B cell (primary cell): ENCODE measurements at regions not wholly inside any gene's neighbourhood (a gene's known extent, or its start where the extent isn't known, plus 50 kb on each side); places are given as distances from the start of the nearest gene placed in this dataset.

Experiments
- ATAC-seq: fragments of 200-7000 bp; cut with Tn5 transposase; one replicate; pipeline ENCODE4 v1.10.0; 2021; ENCODE audit warnings: low read depth, mild to moderate bottlenecking, moderate number of reproducible peaks, moderate library complexity
- CTCF ChIA-PET: fragments of 350-600 bp; sonication (Branson Sonifier 250); formaldehyde crosslinking; loops from one replicate; lab custom pipeline; 2021; ENCODE audit warnings: antibody characterized with exemption, inconsistent platforms; lab: Charles Lee
- POLR2A ChIA-PET: fragments of 350-600 bp; sonication (Branson Sonifier 250); formaldehyde crosslinking; loops from one replicate; lab custom pipeline; 2021; ENCODE audit warnings: antibody characterized with exemption; lab: Charles Lee
- DNase-seq: peaks from one replicate; pipeline ENCODE4 v3.0.0; 2013
- H2AFZ ChIP-seq: 2 replicates; pipeline ENCODE4 v1.6.1; 2012; ENCODE audit warnings: mild to moderate bottlenecking, low read depth, low read length; ENCODE audit not compliant: insufficient read depth, poor library complexity, severe bottlenecking
- H3K27ac ChIP-seq, 2 donors: 1 replicate in 1 of 2; 2 replicates in 1 of 2; pipeline ENCODE4 v1.5.1; 2012 to 2013; ENCODE audit warnings: low read length in 2 of 2, mild to moderate bottlenecking in 2 of 2, moderate library complexity in 1 of 2
- H3K27me3 ChIP-seq, 4 experiments: fragments of 200-600 bp in 1 of 4; sonication (generic) in 1 of 4; replicated peaks in 1 of 4; 1 replicate in 2 of 4; 2 replicates in 2 of 4; pipeline versions ENCODE4 v1.6.1 to v1.7.0; 2013 to 2016; ENCODE audit warnings: low read length in 3 of 4, mild to moderate bottlenecking in 2 of 4, mixed read lengths in 1 of 4, moderate library complexity in 1 of 4; ENCODE audit not compliant: insufficient read depth in 4 of 4, control insufficient read depth in 3 of 4; ENCODE audit errors: control extremely low read depth in 1 of 4
- H3K36me3 ChIP-seq, 2 experiments: replicated peaks in 1 of 2; 1 replicate in 1 of 2; 2 replicates in 1 of 2; pipeline versions ENCODE4 v1.6.1 to v1.7.1; 2013; ENCODE audit warnings: low read length in 1 of 2; ENCODE audit not compliant: insufficient read depth in 2 of 2, control insufficient read depth in 1 of 2; ENCODE audit errors: control extremely low read depth in 1 of 2, extremely low read depth in 1 of 2
- H3K4me1 ChIP-seq, 2 donors: fragments of 200-600 bp in 1 of 2; sonication (generic) in 1 of 2; 1 replicate in 1 of 2; 2 replicates in 1 of 2; pipeline versions ENCODE4 v1.5.1 to v1.6.1; 2013 to 2017; ENCODE audit warnings: low read length in 2 of 2; ENCODE audit not compliant: control insufficient read depth in 2 of 2, insufficient read depth in 2 of 2
- H3K4me2 ChIP-seq: replicated peaks from 2 replicates; pipeline ENCODE3; 2012; ENCODE audit warnings: mild to moderate bottlenecking, low read depth, low read length; ENCODE audit not compliant: poor library complexity, severe bottlenecking
- H3K4me3 ChIP-seq, 5 experiments: fragments of 200-600 bp in 1 of 5; sonication (generic) in 1 of 5; 1 replicate in 3 of 5; 2 replicates in 2 of 5; pipeline versions ENCODE4 v1.5.1 to v1.7.0; 2011 to 2016; ENCODE audit warnings: low read length in 4 of 5, mild to moderate bottlenecking in 4 of 5, low read depth in 2 of 5, control low read depth in 1 of 5, moderate library complexity in 1 of 5; ENCODE audit not compliant: insufficient read depth in 1 of 5; ENCODE audit errors: control extremely low read depth in 1 of 5, extremely low read depth in 1 of 5
- H3K79me2 ChIP-seq: fragments of 200-600 bp; sonication (generic); one replicate; pipeline ENCODE4 v1.6.0; 2016; ENCODE audit warnings: low read length; ENCODE audit not compliant: control insufficient read depth, insufficient read depth
- H3K9ac ChIP-seq: fragments of 200-600 bp; sonication (generic); 2 replicates; pipeline ENCODE4 v1.6.1; 2017; ENCODE audit warnings: mild to moderate bottlenecking, low read length, moderate library complexity
- H3K9me3 ChIP-seq, 3 donors: one replicate each; pipeline versions ENCODE4 v1.6.1 to v1.7.1; 2013; ENCODE audit warnings: low read length in 2 of 3; ENCODE audit not compliant: control insufficient read depth in 2 of 3, insufficient read depth in 1 of 3; ENCODE audit errors: control extremely low read depth in 1 of 3
- H4K20me1 ChIP-seq: 2 replicates; pipeline ENCODE4 v1.6.0; 2012; ENCODE audit warnings: mild to moderate bottlenecking, low read length; ENCODE audit not compliant: insufficient read depth, control insufficient read depth, poor library complexity, severe bottlenecking
- H3K27ac Mint-ChIP-seq: one replicate; pipeline ENCODE4 v1.8.0; 2021; ENCODE audit warnings: mixed read lengths
- H3K27me3 Mint-ChIP-seq: one replicate; pipeline ENCODE4 v1.8.0; 2021; ENCODE audit warnings: mixed read lengths
- H3K4me1 Mint-ChIP-seq: one replicate; pipeline ENCODE4 v1.8.0; 2021; ENCODE audit warnings: mixed read lengths
- H3K4me3 Mint-ChIP-seq: one replicate; pipeline ENCODE4 v1.8.0; 2021; ENCODE audit warnings: mixed read lengths
- H3K9me3 Mint-ChIP-seq: one replicate; pipeline ENCODE4 v1.8.0; 2022; ENCODE audit warnings: mixed read lengths; ENCODE audit not compliant: insufficient read depth
- CTCF ChIP-seq: fragments of 200-600 bp; IDR thresholded peaks from one replicate; pipeline ENCODE4 v1.8.0; 2022; ENCODE audit warnings: antibody characterized with exemption, mild to moderate bottlenecking
- EZH2 ChIP-seq: IDR thresholded peaks from 2 replicates; pipeline ENCODE4 v1.6.1; 2012; ENCODE audit warnings: borderline replicate concordance, low read depth, mild to moderate bottlenecking, moderate library complexity, low read length; ENCODE audit not compliant: insufficient read depth, poor library complexity, severe bottlenecking
- WGBS: methylation state at CpG from one replicate; pipeline ENCODE4 v1.1.5; 2013; ENCODE audit warnings: missing lambda C conversion rate; ENCODE audit not compliant: insufficient coverage; 5-methylcytosine and 5-hydroxymethylcytosine counted together
- intact Hi-C: fragments of 100-400 bp; cut with micrococcal nuclease; formaldehyde crosslinking; loops from one replicate; pipeline ENCODE4 v1.10.0; 2022

GRCh38 chr7:108845951-108846350 is 276.3 kb downstream of the DNAJB9 start:
- ATAC-seq (no peak), DNase-seq (no peak)
- CTCF ChIA-PET: no interaction called here
- no peaks in the 10 kb centered on the region for H3K9me3 Mint-ChIP-seq
- no peak overlapping the region for H3K27ac Mint-ChIP-seq
- no peaks in the 10 kb centered on the region for H3K27me3 ChIP-seq
- no peaks in the 10 kb centered on the region for H3K36me3 ChIP-seq
- no peak overlapping the region for H3K4me3 ChIP-seq
- no peaks in the 10 kb centered on the region for H3K4me1 Mint-ChIP-seq
- intact Hi-C loops: no loop called here
- H4K20me1 ChIP-seq: no peaks in the 10 kb centered on the region
- TF ChIP-seq EZH2: no peak
- no peaks in the 10 kb centered on the region for H3K27me3 Mint-ChIP-seq
- POLR2A ChIA-PET: no interaction called here
- no peak overlapping the region for H2AFZ ChIP-seq
- H3K4me2 ChIP-seq: no peak overlapping the region
- H3K9me3 ChIP-seq: no peaks in the 10 kb centered on the region
- H3K27ac ChIP-seq: no peak overlapping the region
- H3K4me1 ChIP-seq: no peaks in the 10 kb centered on the region
- no peak overlapping the region for H3K9ac ChIP-seq
- no peaks in the 10 kb centered on the region for H3K79me2 ChIP-seq
- H3K4me3 Mint-ChIP-seq: no peak overlapping the region

GRCh38 chr7:108846471-108846870 is 276.8 kb downstream of the DNAJB9 start:
- Mint-ChIP-seq H3K4me1 (no peaks in the 10 kb centered on the region), H3K4me3 (no peak overlapping the region), H3K27me3 (no peaks in the 10 kb centered on the region), H3K27ac (no peak overlapping the region), H3K9me3 (no peaks in the 10 kb centered on the region)
- Histone ChIP-seq H3K9ac (no peak overlapping the region), H3K36me3 (no peaks in the 10 kb centered on the region), H2AFZ (no peak overlapping the region), H4K20me1 (no peaks in the 10 kb centered on the region), H3K4me1 (no peaks in the 10 kb centered on the region), H3K27ac (no peak overlapping the region), H3K4me3 (no peak overlapping the region), H3K27me3 (no peaks in the 10 kb centered on the region), H3K9me3 (no peaks in the 10 kb centered on the region), H3K4me2 (no peak overlapping the region), H3K79me2 (no peaks in the 10 kb centered on the region)
- 80% methylated on average over 5 of the region's 7 CpGs for WGBS
- TF ChIP-seq EZH2 (no peak), CTCF (no peak)
- no peak for ATAC-seq
- intact Hi-C loops: no loop called here
- no peak for DNase-seq
- ChIA-PET POLR2A (no interaction called here), CTCF (no interaction called here)
